ENCODE measurements at regions not wholly inside any gene's neighbourhood (a gene's known extent, or its start where the extent isn't known, plus 50 kb on each side); places are given as distances from the start of the nearest gene placed in this dataset.

- in situ Hi-C loops (cut with MboI; ENCODE audit: low pct_unique_long_range_greater_than_20kb, low sequenced_read_pairs, unreplicated experiment), result no loop called here
- no peak for DNase-seq (ENCODE audit: low spot score)
- no peak for TF ChIP-seq CTCF (IDR thresholded peaks at IDR 0.05; ENCODE audit: extremely low read depth, insufficient read depth, missing control alignments)
Observed at GRCh38 chr9:131809941-131810344, 70.1 kb upstream of the RAPGEF1 start.

DNA sequence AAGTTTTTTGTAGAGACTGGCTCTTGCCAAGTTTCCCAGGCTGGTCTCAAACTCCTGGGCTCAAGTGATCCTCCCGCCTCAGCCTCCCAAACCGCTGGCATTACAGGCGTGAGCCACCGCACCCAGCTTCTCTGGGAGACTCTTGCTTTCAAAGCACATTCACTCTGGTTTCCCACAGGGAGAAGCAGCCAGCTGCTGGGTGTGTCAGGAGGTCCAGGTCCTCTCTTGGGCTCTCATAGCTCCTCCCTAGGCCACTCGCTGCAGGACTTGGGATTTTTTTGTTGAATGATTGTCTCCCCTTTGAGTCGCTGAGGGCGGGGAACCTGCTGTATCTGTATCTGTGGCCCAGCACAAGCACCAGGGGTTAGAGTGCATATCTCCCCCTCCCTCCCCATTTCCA is 68.4 kb upstream of the RAPGEF1 start:
- no peak for DNase-seq (ENCODE audit: low spot score)
- TF ChIP-seq CTCF (IDR thresholded peaks at IDR 0.05; ENCODE audit: extremely low read depth, insufficient read depth, missing control alignments), result no peak
- in situ Hi-C loops (cut with MboI; ENCODE audit: low pct_unique_long_range_greater_than_20kb, low sequenced_read_pairs, unreplicated experiment), result no loop called here

- DNase-seq (ENCODE audit: low spot score), result no peak
- TF ChIP-seq CTCF (IDR thresholded peaks at IDR 0.05; ENCODE audit: extremely low read depth, insufficient read depth, missing control alignments), result no peak
- in situ Hi-C loops (cut with MboI; ENCODE audit: low pct_unique_long_range_greater_than_20kb, low sequenced_read_pairs, unreplicated experiment), result no loop called here
Observed at GRCh38 chr9:131807144-131807983, 67.5 kb upstream of the RAPGEF1 start.

DNA sequence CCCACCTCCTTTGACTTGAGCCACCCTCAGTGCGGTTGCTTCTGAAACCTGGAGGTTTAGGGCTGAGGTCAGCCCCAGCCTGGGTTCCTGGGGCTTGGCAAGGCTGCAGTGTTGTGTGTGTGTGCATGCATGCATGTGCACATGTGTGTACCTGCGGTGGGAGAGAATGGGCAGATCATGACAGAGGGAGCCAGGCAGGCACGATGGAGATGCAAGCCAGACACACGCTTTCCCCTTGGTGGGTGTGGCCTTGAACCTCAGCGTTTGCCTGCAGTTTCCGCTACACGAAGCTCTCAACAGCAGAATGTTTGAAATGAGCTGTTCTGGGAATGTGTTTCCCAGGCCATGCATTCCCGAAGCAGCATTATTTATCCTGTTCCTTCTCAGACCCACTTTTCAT is 65.9 kb upstream of the RAPGEF1 start:
- no peak for DNase-seq (ENCODE audit: low spot score)
- TF ChIP-seq CTCF (IDR thresholded peaks at IDR 0.05; ENCODE audit: extremely low read depth, insufficient read depth, missing control alignments), result no peak
- in situ Hi-C loops (cut with MboI; ENCODE audit: low pct_unique_long_range_greater_than_20kb, low sequenced_read_pairs, unreplicated experiment), result no loop called here

GRCh38 chr9:131804826-131805225 is 65.0 kb upstream of the RAPGEF1 start:
- TF ChIP-seq CTCF (IDR thresholded peaks at IDR 0.05; ENCODE audit: extremely low read depth, insufficient read depth, missing control alignments), result no peak
- in situ Hi-C loops (cut with MboI; ENCODE audit: low pct_unique_long_range_greater_than_20kb, low sequenced_read_pairs, unreplicated experiment), result no loop called here
- no peak for DNase-seq (ENCODE audit: low spot score)

GRCh38 chr9:131803758-131804411 is 64.0 kb upstream of the RAPGEF1 start:
- in situ Hi-C loops (cut with MboI; ENCODE audit: low pct_unique_long_range_greater_than_20kb, low sequenced_read_pairs, unreplicated experiment), result no loop called here
- TF ChIP-seq CTCF (IDR thresholded peaks at IDR 0.05; ENCODE audit: extremely low read depth, insufficient read depth, missing control alignments), result no peak
- no peak for DNase-seq (ENCODE audit: low spot score)
